Left ventricle myocardium superior (tissue), 1 donor: ENCODE measurements at regions not wholly inside any gene's neighbourhood (a gene's known extent, or its start where the extent isn't known, plus 50 kb on each side); places are given as distances from the start of the nearest gene placed in this dataset.
"Not testable (repeated sequence)": the region's sequence is repeated elsewhere in the genome, so short reads cannot be mapped to it uniquely, and the experiment has no call there.

ENCODE experiments used
- ATAC-seq: fragments of 200-7000 bp; cut with Tn5 transposase; one replicate; pipeline ENCODE4 v1.9.1; 2020; ENCODE audit warnings: mild to moderate bottlenecking, moderate library complexity
- DNase-seq: peaks from one replicate; pipeline ENCODE4 v3.0.0-alpha.2; 2020
- intact Hi-C: fragments of 100-400 bp; cut with micrococcal nuclease; formaldehyde crosslinking; loops from one replicate; pipeline ENCODE4 v1.11.0; 2022
- donor health status: DM: no; HTN: yes; CAD: no; lungs with severe emphysema.

GRCh38 chr7:50251765-50252164 is 52.8 kb upstream of the IKZF1 start:
- DNase-seq (no peak), ATAC-seq (no peak)
- intact Hi-C loops = no loop called here

GRCh38 chr7:50246551-50246950 is 58.0 kb upstream of the IKZF1 start:
- intact Hi-C loops = no loop called here
- ATAC-seq = no peak
- no peak for DNase-seq

- intact Hi-C loops, DNase-seq, ATAC-seq: not testable (repeated sequence)
Measured at GRCh38 chr7:50242111-50242510, 62.4 kb upstream of the IKZF1 start.

DNA sequence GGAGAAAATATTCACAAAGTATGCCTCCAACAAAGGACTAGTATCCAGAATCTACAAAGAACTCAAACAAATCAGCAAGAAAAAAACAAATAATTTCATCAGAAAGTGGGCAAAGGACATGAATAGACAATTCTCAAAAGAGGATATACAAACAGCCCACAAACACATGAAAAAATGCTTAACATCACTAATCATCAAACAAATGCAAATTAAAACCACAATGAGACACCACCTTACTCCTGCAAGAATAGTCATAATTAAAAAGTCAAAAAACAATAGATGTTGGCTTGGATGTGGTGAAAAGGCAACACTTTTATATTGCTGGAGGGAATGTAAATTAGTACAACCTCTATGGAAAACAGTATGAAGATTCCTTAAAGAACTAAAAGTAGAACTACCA is 63.8 kb upstream of the IKZF1 start:
- intact Hi-C loops, ATAC-seq, DNase-seq: not testable (repeated sequence)

- DNase-seq (no peak), ATAC-seq (no peak)
- intact Hi-C loops = no loop called here
Measured at GRCh38 chr7:50229964-50230363, 74.6 kb upstream of the IKZF1 start.

DNA sequence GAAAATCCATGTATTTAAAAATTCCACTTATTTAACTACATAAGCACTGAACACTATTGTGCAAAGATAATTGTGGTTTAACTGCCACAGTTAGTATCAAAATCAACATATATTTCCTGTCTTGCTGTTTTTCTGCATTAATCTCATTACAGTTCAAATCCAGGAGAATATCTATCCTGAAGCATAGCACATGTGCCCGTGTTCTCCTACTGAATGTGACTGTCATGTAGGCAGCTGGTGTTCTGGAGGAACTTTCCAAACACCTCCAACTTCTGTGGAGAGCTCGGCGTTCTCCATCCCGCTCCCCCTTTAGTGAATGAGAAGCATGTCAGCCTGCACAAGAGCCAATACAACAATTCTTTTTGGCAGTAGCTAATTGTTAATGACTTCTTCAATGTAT is 76.4 kb upstream of the IKZF1 start:
- DNase-seq = no peak

GRCh38 chr7:50227726-50228125 is 76.8 kb upstream of the IKZF1 start:
- intact Hi-C loops = no loop called here
- DNase-seq = no peak
- ATAC-seq = no peak

More for the DNA sequence above, 76.4 kb upstream of the IKZF1 start:
- intact Hi-C loops = no loop called here
- no peak for ATAC-seq

DNA sequence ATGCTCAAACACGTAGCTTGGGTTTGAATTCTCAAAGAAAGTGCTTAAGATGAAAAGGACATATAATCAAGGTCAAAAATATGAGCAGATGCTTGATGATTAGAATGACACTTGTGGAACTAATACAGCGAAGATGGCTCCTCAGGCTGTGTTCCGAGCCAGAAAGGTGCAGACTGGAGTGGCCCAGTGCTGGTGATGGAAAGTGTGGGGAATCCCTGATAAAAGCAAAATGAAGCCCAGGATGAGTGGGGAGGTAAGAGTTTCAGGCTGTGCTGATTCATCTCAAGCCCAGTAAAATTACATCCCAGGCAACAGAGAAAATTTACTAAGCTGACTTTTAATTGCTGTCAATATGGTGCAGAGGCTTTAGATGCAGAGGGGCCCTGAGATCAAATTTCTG is 77.8 kb upstream of the IKZF1 start:
- ATAC-seq = no peak
- intact Hi-C loops = no loop called here

DNA sequence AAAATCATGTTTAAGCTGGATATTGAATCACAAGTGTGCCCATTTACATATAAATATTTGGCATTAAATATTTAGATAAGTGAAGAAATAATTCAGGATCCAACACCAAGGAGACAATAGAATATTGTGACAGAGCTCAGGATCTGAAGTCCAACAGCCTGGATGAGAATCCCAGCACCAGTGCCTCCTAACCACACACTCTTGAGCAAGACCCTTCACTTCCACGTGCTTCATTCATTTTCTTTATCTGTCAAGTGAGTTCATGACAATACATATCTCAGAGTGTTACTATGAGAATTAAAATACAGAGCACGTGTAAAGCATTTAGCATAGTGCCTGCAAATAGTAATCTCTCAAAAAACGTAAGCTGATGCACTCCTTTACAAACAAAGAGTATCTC is 78.4 kb upstream of the IKZF1 start:
- no peak for ATAC-seq
- intact Hi-C loops = no loop called here
- DNase-seq = no peak

More for the DNA sequence above, 77.8 kb upstream of the IKZF1 start:
- no peak for DNase-seq

DNA sequence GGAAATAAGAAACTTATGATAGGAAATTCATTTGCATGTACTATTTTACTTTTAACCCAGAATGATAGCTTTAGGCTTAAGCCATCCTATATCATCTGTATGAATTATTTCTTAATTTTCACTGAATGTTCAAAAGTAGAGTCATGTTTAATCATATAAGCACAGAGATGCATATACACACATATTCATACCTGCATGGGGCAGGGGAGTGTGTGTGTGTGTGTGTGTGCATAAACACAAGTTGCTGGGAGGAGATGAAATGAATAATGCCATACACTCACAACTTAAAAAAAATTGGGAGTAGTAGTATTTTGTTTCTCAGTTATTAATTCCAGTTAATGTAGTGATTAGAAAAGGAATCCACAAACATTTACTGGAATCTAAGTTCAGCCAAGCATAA is 83.1 kb upstream of the IKZF1 start:
- intact Hi-C loops = no loop called here
- no peak for DNase-seq
- ATAC-seq = no peak

GRCh38 chr7:50221028-50221427 is 83.5 kb upstream of the IKZF1 start:
- no peak for DNase-seq
- ATAC-seq = no peak
- intact Hi-C loops = no loop called here

GRCh38 chr7:50220273-50220672 is 84.2 kb upstream of the IKZF1 start:
- intact Hi-C loops = no loop called here
- ATAC-seq (peak; percentile 22), DNase-seq (no peak)

- intact Hi-C loops = no loop called here
- ATAC-seq = no peak
- DNase-seq = no peak
Measured at GRCh38 chr7:50217821-50218281, 86.7 kb upstream of the IKZF1 start.

- ATAC-seq = no peak
- no peak for DNase-seq
- intact Hi-C loops = no loop called here
Measured at GRCh38 chr7:50217401-50217800, 87.1 kb upstream of the IKZF1 start.

DNA sequence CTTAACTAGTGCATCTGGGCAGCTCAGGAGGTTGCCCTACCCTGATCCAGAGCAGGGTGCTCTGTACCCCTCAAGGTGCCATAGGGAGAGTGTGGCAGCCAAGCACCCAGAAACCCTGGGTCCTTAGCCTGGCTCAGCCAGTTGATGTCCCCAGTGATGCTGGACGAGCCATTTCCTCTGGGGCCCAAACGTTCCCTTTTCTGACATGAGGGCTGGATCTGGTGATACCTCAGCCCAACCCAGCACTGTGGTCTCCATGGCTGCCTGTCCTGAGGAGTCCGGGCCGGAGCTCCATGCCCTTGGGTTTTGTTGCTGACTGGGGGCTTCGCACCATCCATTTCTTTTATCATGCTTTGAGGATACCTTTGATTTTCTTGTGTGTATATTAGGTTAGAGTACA is 87.9 kb upstream of the IKZF1 start:
- no peak for ATAC-seq
- intact Hi-C loops = no loop called here

DNA sequence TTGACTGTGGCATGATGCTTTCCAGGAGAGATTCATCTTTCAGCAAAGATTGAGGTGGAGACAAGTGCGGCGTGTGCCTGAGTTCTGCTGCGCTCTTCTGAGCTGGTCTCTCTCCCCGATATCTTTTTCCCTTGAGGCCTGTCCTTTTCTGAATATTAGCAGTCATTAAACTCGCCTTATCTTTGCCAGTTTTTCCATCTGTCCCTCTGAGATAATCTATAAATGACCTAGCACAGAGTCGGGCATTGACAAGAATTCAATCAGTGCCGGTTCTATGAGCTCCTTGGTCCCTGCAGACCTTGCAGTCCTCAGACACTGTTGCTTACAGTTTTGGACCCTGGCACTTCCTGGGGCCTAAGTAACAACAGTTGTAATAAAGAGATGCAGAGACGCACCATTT is 89.7 kb upstream of the IKZF1 start:
- DNase-seq (no peak), ATAC-seq (no peak)
- intact Hi-C loops = no loop called here

More for the DNA sequence above, 87.9 kb upstream of the IKZF1 start:
- DNase-seq = no peak

- ATAC-seq (no peak), DNase-seq (no peak)
- intact Hi-C loops = no loop called here
Measured at GRCh38 chr7:50214126-50214670, 90.3 kb upstream of the IKZF1 start.

GRCh38 chr7:50213622-50214017 is 90.9 kb upstream of the IKZF1 start:
- ATAC-seq = no peak
- DNase-seq = no peak
- intact Hi-C loops = no loop called here

DNA sequence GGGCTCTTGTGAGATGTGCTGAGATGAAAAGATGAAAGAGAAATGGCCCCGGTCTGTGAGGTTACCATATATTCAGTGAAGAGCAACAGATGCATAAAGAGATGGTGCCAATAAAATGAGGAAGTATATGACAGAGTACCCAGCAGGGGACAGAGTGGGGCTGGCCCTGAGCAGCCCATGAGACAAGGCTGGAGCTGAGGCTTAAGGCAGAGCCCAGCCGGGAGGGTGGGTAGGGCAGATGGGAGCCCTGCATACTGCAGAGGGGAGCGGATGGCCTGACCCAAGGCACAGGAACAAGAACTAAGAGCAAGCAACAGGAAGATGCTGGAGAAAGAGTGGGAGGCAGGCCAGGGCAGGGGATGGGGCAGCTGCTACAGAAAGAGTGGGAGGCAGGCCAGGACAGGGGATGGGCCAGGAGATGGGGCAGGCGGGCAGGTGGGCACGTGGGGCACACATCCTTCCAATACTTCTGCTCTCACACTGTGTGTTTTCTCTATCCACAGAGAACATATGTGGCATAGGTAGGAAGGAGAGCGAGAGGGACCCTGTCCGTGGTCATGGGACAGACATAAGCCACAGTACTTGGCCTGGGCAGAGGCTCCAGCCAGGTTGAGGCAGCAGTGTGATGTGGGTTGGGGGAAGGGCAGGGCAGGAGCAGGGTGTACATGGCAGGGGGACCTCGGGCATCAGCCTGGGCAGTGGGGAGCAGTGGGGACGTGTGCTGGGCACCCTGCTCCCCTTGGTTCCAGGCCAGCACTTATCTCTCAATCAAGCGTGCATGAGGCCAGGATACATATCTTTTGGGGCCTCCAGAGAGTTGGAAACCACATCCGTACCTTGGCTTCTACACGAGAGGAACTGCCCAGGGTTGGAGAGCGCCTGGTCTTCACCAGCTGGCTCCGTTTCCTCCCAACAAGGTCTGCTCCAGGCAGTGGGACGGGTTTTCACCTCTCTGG is 91.6 kb upstream of the IKZF1 start:
- ATAC-seq (peak; percentile 52), DNase-seq (no peak)
- intact Hi-C loops = no loop called here

DNA sequence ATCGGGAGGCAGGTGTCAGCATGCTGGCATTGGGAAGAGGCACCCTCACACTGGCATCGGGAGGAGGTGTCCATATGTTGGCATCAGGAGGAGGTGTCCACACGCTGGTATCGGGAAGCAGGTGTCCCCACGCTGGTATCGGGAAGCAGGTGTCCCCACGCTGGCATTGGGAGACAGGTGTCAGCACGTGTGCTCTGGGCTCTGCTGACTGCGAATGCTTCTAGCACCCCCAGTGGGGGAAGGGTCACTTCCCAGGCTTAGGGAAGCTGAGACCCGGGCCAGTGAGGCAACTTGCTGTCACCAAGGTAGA is 92.5 kb upstream of the IKZF1 start:
- no peak for ATAC-seq
- intact Hi-C loops = no loop called here

More for the DNA sequence above, 92.5 kb upstream of the IKZF1 start:
- DNase-seq = no peak
